MCF 10A (cell line): ENCODE measurements at regions not wholly inside any gene's neighbourhood (a gene's known extent, or its start where the extent isn't known, plus 50 kb on each side); places are given as distances from the start of the nearest gene placed in this dataset.

Source experiments
- BruUV-seq: library from RNA; stranded (reverse); fragments of 400-500 nt; replicated peaks from 2 replicates; lab custom pipeline; 2021; lab: Mats Ljungman, UMichigan
- CTCF ChIA-PET: fragments of 300-600 bp; sonication (Branson Sonifier 250); formaldehyde crosslinking; extraction: SDS; loops from one replicate; lab custom pipeline; 2021; ENCODE audit warnings: antibody characterized with exemption, inconsistent platforms; lab: Yijun Ruan, JAX
- POLR2A ChIA-PET: fragments of 300-600, 350-650 bp; sonication (Branson Sonifier 250); formaldehyde crosslinking; extraction: SDS; loops from one replicate; lab custom pipeline; 2020; ENCODE audit warnings: antibody characterized with exemption, inconsistent platforms; lab: Yijun Ruan, JAX
- DNase-seq: peaks from one replicate; pipeline ENCODE4 v3.0.0-alpha.2; 2018; ENCODE audit not compliant: unreplicated experiment
- H3K27ac Mint-ChIP-seq: one replicate; pipeline ENCODE4 v1.8.0; 2022; ENCODE audit warnings: mild to moderate bottlenecking, low read depth, mixed read lengths; ENCODE audit not compliant: unreplicated experiment
- H3K27me3 Mint-ChIP-seq: one replicate; pipeline ENCODE4 v1.8.0; 2022; ENCODE audit warnings: mixed read lengths; ENCODE audit not compliant: insufficient read depth, unreplicated experiment
- H3K36me3 Mint-ChIP-seq: one replicate; pipeline ENCODE4 v1.8.0; 2022; ENCODE audit warnings: mild to moderate bottlenecking, moderate library complexity, mixed read lengths; ENCODE audit not compliant: insufficient read depth, unreplicated experiment
- H3K4me1 Mint-ChIP-seq: one replicate; pipeline ENCODE4 v1.8.0; 2022; ENCODE audit warnings: mixed read lengths; ENCODE audit not compliant: insufficient read depth, unreplicated experiment
- H3K4me3 Mint-ChIP-seq: one replicate; pipeline ENCODE4 v1.8.0; 2022; ENCODE audit warnings: mild to moderate bottlenecking, moderate library complexity, mixed read lengths; ENCODE audit not compliant: unreplicated experiment
- H3K9me3 Mint-ChIP-seq: one replicate; pipeline ENCODE4 v1.8.0; 2022; ENCODE audit warnings: mixed read lengths; ENCODE audit not compliant: unreplicated experiment
- intact Hi-C: fragments of 100-400 bp; cut with micrococcal nuclease; formaldehyde crosslinking; loops from 2 replicates; pipeline ENCODE4 v1.14.1; 2022
- TF ChIP-seq, protein P1 (sequence below): fragments of 200-600 bp; IDR thresholded peaks from one replicate; pipeline ENCODE4 v1.8.0; 2022; ENCODE audit warnings: antibody characterized with exemption, mild to moderate bottlenecking; ENCODE audit not compliant: unreplicated experiment

GRCh38 chr3:187839422-187839821 lies 94.2 kb upstream of the BCL6 start:
- no peak for DNase-seq
- intact Hi-C loops: no loop called here
- H3K27ac Mint-ChIP-seq: no peak overlapping the region
- BruUV-seq: no TSS peak
- no peaks in the 10 kb centered on the region for H3K36me3 Mint-ChIP-seq
- H3K4me3 Mint-ChIP-seq: no peak overlapping the region
- H3K9me3 Mint-ChIP-seq: peaks cover 14% of the 10 kb centered on the region
- peaks cover 18% of the 10 kb centered on the region for H3K4me1 Mint-ChIP-seq
- TF ChIP-seq, protein P1, sequence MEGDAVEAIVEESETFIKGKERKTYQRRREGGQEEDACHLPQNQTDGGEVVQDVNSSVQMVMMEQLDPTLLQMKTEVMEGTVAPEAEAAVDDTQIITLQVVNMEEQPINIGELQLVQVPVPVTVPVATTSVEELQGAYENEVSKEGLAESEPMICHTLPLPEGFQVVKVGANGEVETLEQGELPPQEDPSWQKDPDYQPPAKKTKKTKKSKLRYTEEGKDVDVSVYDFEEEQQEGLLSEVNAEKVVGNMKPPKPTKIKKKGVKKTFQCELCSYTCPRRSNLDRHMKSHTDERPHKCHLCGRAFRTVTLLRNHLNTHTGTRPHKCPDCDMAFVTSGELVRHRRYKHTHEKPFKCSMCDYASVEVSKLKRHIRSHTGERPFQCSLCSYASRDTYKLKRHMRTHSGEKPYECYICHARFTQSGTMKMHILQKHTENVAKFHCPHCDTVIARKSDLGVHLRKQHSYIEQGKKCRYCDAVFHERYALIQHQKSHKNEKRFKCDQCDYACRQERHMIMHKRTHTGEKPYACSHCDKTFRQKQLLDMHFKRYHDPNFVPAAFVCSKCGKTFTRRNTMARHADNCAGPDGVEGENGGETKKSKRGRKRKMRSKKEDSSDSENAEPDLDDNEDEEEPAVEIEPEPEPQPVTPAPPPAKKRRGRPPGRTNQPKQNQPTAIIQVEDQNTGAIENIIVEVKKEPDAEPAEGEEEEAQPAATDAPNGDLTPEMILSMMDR: no peak
- H3K27me3 Mint-ChIP-seq: no peaks in the 10 kb centered on the region
- ChIA-PET POLR2A (interaction anchor here (0.7 to 1.4 kb wide), 2 partner anchors 11 to 150 kb away, joined by 3 to 7 read pairs; no protein-coding TSS in a partner anchor), CTCF (interaction anchor here (0.5 to 1.0 kb wide), 3 partner anchors 10 to 107 kb away, joined by 3 read pairs; no protein-coding TSS in a partner anchor)

DNA sequence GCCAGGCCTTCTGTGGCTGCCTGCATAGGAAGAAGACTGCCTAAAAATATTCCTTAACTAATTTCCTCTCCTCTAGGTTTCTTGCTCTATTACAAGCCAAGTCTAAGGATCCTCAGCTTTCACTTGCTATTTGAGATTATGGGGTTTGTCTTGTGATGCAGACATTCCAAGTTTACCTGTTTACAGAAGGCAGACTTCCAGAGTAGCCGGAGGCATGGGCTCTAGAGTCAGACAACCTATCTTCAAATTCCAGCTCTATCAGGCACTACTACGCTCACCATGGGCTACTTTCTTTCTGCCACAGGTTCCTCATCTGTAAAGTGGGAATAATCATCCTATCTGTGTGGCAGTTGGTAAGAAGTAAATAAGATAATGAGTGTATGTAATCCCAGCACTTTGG lies 95.6 kb upstream of the BCL6 start:
- Mint-ChIP-seq H3K36me3 (no peaks in the 10 kb centered on the region), H3K27me3 (no peaks in the 10 kb centered on the region), H3K9me3 (no peaks in the 10 kb centered on the region), H3K4me3 (no peak overlapping the region), H3K27ac (no peak overlapping the region), H3K4me1 (peaks cover 18% of the 10 kb centered on the region)
- no peak for DNase-seq
- BruUV-seq: no TSS peak
- ChIA-PET POLR2A (interaction anchor here (0.7 to 1.2 kb wide), 3 partner anchors 9 to 95 kb away, joined by 3 to 4 read pairs (median 4); no protein-coding TSS in a partner anchor), CTCF (interaction anchor here (0.6 kb wide), 1 partner anchor 706 kb away, joined by 3 read pairs; no protein-coding TSS in a partner anchor)
- TF ChIP-seq, protein P1: no peak
- intact Hi-C loops: no loop called here

DNA sequence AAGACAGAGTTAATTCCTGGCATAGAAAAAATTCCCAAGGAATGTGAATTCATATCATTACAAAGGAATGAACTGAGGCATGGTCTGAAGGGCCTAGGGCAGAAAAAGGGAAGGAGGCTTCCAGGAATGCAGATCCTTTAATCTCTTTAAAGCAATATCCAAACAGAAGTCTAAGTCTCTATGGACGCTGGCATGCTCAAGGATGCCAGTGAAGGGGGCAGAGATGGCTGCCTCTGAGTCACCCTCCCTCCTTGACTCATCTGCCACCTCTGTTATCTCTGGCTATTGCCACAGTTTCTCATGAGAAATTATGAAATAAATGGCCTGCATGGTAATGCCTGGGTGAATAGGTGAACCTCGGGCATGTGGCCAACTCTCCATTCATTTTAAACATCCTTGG lies 96.3 kb upstream of the BCL6 start:
- Mint-ChIP-seq H3K4me1 (peaks cover 18% of the 10 kb centered on the region), H3K36me3 (no peaks in the 10 kb centered on the region), H3K27me3 (no peaks in the 10 kb centered on the region), H3K27ac (no peak overlapping the region), H3K4me3 (no peak overlapping the region), H3K9me3 (no peaks in the 10 kb centered on the region)
- peak; percentile 84 for DNase-seq
- intact Hi-C loops: no loop called here
- TF ChIP-seq, protein P1: no peak
- CTCF ChIA-PET: no interaction called here
- no TSS peak for BruUV-seq
- POLR2A ChIA-PET: interaction anchor here (1.2 kb wide), 1 partner anchor 9 kb away, joined by 4 read pairs; no protein-coding TSS in a partner anchor

- ChIA-PET POLR2A (interaction anchor here (0.6 to 1.3 kb wide), 2 partner anchors 27 to 33 kb away, joined by 3 read pairs; no protein-coding TSS in a partner anchor), CTCF (interaction anchor here (0.6 kb wide), 1 partner anchor 33 kb away, joined by 3 read pairs; no protein-coding TSS in a partner anchor)
- peaks cover 18% of the 10 kb centered on the region for H3K4me1 Mint-ChIP-seq
- H3K36me3 Mint-ChIP-seq: no peaks in the 10 kb centered on the region
- no peaks in the 10 kb centered on the region for H3K9me3 Mint-ChIP-seq
- DNase-seq: no peak
- intact Hi-C loops: no loop called here
- TF ChIP-seq, protein P1: no peak
- BruUV-seq: no TSS peak
- no peak overlapping the region for H3K4me3 Mint-ChIP-seq
- no peak overlapping the region for H3K27ac Mint-ChIP-seq
- no peaks in the 10 kb centered on the region for H3K27me3 Mint-ChIP-seq
These were observed 98.4 kb upstream of the BCL6 start for GRCh38 chr3:187843654-187844053.
